ENCODE measurements at regions not wholly inside any gene's neighbourhood (a gene's known extent, or its start where the extent isn't known, plus 50 kb on each side); places are given as distances from the start of the nearest gene placed in this dataset.

DNA sequence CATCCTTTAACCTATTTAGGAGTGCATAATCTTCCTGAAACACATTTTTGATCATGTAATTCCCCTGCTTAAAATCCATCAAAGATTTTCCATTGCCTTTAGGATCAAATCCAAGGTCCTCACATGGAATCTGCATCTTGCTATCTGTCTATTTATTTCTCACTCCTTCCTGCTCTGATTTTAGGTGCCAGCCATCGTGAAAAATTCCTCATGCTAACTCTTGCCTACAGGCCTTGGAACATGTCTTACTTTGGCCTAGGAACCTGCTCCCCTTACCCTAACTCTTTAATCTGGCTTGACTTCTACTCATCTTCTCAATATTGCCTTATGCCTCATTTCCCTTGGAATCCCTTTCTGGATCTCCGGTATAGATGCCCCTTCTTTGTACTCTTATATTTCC lies 1074.3 kb downstream of the TTLL7 start:
- TF ChIP-seq POLR2A (IDR thresholded peaks at IDR 0.05) (no peak), POLR2AphosphoS5 (IDR thresholded peaks at IDR 0.05) (no peak)

Measured in stomach (tissue), 4 donors.